T-helper 1 cell (primary cell): ENCODE measurements at regions not wholly inside any gene's neighbourhood (a gene's known extent, or its start where the extent isn't known, plus 50 kb on each side); places are given as distances from the start of the nearest gene placed in this dataset.

ENCODE experiments used
- DNase-seq, 5 donors: peaks; one replicate each; pipeline ENCODE4 v3.0.0-alpha.2; 2012 to 2020

DNA sequence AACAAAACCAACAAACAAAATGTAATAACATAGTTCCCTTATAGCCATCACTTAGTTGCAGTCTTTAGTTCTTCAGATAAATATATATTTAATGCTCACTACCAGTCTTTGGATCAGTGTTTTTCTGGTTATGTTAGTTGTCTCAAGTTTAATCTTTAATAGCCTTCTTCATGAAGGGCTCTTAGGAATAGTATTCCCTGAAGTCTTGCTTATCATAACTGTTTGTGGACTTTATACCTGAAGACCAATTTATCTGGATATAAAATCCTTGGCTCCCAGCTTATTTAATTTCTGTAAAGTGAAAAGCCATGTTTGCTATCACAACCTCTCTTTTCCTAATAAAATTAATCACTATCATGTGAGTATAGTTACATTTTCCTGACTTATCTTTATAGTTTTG, 379.7 kb downstream of the ARL6IP6 start:
- DNase-seq = no peak

DNA sequence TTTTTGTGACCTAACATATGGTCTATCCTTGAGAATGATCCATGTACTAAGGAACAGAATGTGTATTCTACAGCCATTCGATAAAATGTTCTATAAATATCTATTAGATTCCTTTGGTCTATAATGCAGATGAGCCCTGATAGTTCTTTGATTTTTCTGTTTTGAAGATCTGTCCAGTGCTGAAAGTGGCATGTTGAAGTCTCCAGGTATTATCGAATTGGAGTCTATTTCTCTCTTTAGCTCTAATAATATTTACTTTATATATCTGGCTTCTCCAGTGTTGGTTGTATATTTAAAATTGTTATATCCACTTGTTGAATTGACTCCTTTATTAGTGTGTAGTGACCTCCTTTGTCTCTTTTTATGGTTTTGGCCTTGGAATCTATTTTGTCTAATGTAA, 377.9 kb downstream of the ARL6IP6 start:
- DNase-seq = no peak

GRCh38 chr2:153091344-153091743, 372.9 kb downstream of the ARL6IP6 start:
- DNase-seq = no peak

- no peak for DNase-seq
These were observed 360.9 kb downstream of the ARL6IP6 start for GRCh38 chr2:153079315-153079714.

DNA sequence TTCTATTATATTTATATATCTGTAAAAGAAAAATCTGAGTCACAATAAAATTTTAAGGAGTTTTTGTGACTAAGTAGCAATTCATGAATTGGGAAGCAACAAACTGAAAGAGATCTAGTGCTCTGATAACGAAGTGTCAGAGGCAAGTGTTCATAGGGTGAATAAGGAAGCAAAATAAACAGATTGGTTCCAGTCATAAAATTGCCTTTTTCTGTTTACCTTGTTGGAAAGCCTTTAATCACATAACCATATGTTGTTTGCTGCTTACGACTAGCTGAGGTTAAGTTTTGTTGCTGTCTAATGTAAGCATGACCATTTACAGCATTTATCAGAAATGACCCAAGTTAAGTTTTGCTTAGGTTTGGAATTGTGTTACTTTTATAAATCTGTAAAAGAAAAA, 358.9 kb downstream of the ARL6IP6 start:
- DNase-seq = no peak

DNA sequence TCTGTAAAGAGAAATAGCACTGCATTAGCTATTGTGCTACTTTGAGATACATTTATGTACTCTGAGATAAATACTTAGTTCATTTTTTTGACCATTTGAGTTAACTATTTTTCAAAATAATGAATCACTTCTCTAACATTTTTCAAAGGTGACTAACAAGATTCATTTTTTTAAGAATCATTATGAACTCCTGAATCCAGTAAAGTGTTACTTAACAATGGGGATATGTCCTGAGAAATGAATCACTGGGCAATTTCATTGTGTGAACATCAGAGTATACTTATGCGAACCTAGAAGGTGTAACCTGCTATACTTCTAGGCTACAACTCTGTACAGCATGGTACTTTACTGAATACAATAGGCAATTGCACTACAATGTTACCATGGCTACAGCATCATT, 355.8 kb downstream of the ARL6IP6 start:
- no peak for DNase-seq

DNA sequence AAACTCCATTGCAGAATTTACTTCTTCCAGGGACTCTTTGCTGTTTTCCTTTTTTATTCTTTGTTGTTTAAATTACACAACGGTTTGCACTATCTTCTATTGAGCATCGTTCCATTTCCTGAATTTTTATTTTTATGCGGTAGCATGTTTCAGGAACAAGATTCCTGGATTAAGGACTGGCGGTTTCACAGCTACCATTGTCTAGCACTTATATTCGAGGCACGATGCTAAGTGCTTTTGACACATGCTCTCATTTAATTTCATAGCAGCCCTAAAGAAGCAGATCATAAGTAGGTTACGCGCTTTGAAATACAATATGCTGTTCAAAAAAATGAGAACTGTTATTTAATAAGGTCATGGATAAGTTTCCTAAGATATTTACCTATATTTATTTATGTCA, 354.4 kb downstream of the ARL6IP6 start:
- DNase-seq = no peak

- no peak for DNase-seq
These were observed 353.7 kb downstream of the ARL6IP6 start for GRCh38 chr2:153072077-153072476.

GRCh38 chr2:153071090-153071489, 352.7 kb downstream of the ARL6IP6 start:
- no peak for DNase-seq

- no peak for DNase-seq
These were observed 350.5 kb downstream of the ARL6IP6 start for GRCh38 chr2:153068915-153069314.

- no peak for DNase-seq
These were observed 349.6 kb downstream of the ARL6IP6 start for GRCh38 chr2:153068052-153068451.

DNA sequence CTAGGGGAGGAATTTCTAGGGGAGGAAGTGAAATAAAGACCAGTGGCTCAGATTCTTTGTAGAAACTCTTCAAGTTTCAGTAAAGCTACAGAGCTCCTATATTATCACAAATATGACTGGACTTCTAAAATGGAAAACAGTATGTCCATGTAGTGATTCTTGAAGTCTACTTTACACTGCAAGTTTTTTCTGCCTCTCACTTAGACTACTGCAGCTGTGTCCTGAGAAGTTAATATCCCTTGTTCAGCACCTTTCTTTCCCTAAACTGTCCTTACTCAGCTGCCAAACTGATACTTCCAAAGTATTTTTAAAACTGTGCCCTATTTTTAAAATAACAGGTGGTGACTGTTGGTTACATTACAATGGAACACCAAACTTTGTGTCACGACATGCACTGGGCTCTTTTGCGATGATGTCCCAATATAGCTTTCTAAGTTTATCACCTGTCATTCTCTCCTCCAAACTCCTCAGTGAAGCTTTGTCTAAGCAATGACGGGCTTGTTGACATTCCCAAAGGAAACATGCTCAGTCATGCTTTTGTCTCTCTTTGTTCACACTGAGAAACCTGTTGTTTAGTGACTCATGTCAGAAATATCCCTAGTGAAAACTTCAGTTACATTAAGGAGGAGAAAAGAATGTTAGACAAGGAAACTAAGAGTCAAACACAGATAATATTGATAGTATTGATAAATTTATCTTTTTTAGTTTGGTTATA, 341.1 kb downstream of the ARL6IP6 start:
- DNase-seq = no peak

GRCh38 chr2:153057743-153058142, 339.3 kb downstream of the ARL6IP6 start:
- DNase-seq = no peak

GRCh38 chr2:153055182-153055581, 336.8 kb downstream of the ARL6IP6 start:
- DNase-seq = no peak

- DNase-seq = no peak
These were observed 334.6 kb downstream of the ARL6IP6 start for GRCh38 chr2:153052807-153053559.

DNA sequence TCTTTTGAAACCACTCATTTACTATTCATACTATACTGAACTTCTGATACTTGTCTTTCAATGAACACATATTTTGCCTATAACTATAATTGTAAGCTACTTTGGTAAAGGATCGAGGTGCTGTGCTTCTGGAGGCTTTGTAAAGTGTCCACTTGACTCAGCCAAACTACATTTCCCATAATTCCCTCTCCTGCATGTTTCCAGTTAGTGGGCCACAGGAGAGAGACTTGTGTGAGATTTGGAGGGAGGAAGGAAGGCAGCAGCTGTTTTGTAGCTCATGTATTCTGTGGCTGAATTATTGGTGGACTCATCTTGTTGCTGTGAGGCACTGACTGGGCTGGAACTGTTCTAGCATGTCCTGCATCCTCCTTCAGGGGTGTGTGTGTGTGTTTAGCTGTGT, 328.8 kb downstream of the ARL6IP6 start:
- DNase-seq = no peak

GRCh38 chr2:153043385-153043784, 325.0 kb downstream of the ARL6IP6 start:
- DNase-seq = no peak

DNA sequence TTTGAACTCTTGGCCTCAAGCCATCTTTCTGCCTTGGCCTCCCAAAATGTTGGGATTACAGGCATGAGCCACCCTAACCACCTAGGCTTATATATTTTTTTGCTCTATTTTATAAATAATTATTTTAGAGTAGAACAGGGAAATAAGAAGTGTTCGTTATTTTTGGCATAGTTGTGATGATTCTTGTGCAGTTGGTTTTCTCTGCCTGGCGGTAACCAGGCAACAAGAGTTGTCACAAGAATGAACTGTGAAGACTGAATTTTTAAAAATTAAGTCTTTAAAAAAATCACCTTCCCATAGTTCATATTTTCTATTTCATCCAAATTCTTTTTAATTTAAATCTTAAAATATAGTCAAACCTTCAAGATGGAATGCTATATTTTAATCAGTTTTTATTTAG, 310.2 kb downstream of the ARL6IP6 start:
- DNase-seq = no peak

DNA sequence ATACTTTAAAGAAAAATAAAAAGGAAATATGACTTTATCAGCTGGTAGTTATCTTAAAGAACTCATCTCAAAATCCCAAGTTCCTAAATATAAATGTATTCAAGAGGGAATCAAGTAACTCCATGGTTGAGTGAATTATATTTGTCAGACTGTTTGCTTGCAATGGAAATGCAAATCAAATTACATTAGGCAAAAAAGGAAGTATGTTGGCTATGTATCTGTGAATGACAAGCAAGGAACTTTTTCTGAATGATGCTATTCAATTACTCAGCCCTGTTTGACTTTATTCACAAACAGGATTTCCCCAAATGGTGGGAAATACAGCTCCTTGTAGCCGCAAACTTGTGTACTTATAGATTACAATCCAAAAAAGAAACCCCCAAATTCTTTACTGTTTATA, 309.1 kb downstream of the ARL6IP6 start:
- no peak for DNase-seq

DNA sequence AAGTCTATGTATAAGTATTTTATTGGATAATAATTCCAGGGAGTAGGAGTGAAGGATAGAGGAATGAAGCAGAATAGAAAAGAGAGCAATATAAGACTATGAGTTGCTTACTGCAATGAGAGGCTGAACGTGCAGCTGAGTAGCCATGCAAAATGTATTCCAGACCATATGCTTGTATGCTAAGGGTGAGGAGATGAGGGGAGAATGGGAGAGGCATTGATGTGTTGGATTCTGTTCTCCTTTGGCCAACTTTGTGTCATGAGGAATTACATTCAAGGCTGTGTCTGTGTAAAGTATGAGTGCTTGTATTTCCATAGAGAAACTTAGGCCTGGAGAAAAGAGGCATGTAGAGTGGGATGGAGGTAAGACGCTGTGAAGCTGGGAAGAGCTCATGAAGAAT, 301.8 kb downstream of the ARL6IP6 start:
- DNase-seq = no peak

GRCh38 chr2:153005071-153005730, 286.8 kb downstream of the ARL6IP6 start:
- DNase-seq = no peak

DNA sequence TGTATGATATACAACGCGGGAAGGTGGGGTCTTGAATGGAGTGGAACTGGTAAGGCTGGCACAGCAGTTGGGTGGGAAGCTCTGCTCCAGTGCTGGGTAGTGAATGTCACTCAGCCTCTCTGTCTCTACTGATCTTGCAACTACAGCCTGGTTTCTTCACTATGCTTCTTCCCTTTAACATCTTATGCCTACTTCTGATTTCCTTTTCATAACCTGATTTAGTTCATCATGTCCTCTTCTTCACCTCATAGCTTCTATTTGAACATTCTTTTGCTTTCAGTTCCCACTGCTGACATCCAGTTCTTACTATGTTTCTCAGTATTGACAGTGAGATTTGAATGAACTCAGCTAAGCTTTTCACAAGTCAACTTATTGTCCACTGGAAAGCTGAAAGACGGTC, 286.2 kb downstream of the ARL6IP6 start:
- no peak for DNase-seq

DNA sequence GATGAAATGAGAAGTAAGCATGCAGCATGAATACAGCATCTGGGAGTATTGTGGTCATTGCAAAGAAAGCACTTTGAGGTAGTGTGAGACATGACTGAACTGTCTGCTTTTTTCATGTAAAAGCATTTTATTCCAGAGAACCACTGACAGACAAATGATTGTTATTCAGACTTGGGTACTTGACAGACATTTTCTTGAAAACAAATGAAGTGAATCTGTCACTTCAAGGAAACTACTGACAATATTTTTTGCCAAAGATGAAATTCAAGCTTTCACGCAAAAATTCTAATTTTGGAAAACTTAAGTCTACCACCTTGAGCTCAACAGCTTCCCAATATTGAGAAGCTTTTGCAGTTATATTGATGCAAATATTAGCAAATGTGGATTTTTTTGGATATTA, 255.7 kb downstream of the ARL6IP6 start:
- DNase-seq = no peak

DNA sequence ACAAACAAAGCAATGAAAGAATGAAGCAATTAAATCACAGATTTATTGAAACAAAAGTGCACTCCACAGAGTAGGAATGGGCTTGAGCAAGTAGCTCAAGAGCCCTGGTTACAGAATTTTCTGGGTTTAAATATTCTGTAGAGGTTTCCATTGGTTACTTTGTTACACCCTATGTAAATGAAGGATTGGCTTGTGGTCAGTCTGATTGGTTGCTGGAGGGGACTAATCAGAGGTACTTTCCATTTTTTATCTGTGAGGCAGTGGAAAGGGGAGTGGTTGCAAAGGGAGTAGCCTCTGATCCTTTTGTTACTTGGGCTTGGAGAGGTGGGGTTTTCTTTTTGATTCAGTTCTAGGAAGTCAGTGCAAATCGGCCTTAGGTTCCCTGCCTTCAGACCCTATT, 253.3 kb downstream of the ARL6IP6 start:
- no peak for DNase-seq
